ENCODE measurements at regions not wholly inside any gene's neighbourhood (a gene's known extent, or its start where the extent isn't known, plus 50 kb on each side); places are given as distances from the start of the nearest gene placed in this dataset.

DNA sequence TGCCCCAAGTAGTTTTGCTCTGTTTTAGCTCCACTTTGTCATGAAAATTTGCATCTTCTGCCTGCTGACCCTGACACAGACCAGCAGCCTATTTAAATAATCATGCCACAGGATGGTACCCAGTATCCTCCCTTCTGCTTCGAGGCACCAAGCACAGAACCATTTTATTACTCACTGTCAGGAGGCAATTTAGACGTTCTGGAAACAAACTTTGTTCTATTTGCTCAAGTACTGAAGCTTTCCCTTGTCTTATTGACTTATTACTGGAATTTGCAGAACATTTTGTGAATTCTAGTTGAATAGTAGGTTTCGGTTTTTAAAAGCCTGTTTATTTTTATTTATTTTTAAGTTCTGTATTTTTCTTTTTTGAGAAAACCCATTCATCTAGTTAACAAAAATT is 279.6 kb upstream of the GADL1 start:
- H3K9ac ChIP-seq (ENCODE audit: extremely low read depth, insufficient read length, low read length) = no peak overlapping the region
- H3K4me1 Mint-ChIP-seq = peaks cover 2 to 3% of the 10 kb centered on the region in 2 experiments; a peak in 3 of 4 replicates
- no CpG with 5 or more reads among the region's 3 CpGs for WGBS (ENCODE audit: extremely low coverage, insufficient read length, low lambda C conversion rate)

More for the DNA sequence above, 279.6 kb upstream of the GADL1 start:
- Histone ChIP-seq H3K56ac (ENCODE audit: insufficient read length, low read depth, low read length) (no peak overlapping the region), H3K79me1 (ENCODE audit: insufficient read depth, low read depth, low read length, poor library complexity, severe bottlenecking) (no peaks in the 10 kb centered on the region), H2BK120ac (ENCODE audit: low read depth, low read length, poor library complexity, severe bottlenecking) (no peak overlapping the region), H3K4me2 (ENCODE audit: insufficient read depth, insufficient read length, low read length) (no peak overlapping the region), H2BK15ac (ENCODE audit: low read depth, low read length) (no peak overlapping the region), H3K18ac (ENCODE audit: insufficient read length, low read depth, low read length) (no peak overlapping the region), H2BK5ac (ENCODE audit: insufficient read length, low read length) (no peak overlapping the region), H2AFZ (ENCODE audit: low read length) (no peak overlapping the region), H4K91ac (ENCODE audit: insufficient read length, low read depth, low read length) (no peak overlapping the region), H3K9me3 (ENCODE audit: control insufficient read depth, low read depth, low read length) (no peaks in the 10 kb centered on the region), H3K27me3 (ENCODE audit: insufficient read depth, low read length) (no peaks in the 10 kb centered on the region), H2BK20ac (ENCODE audit: low read depth, low read length, poor library complexity, severe bottlenecking) (no peak overlapping the region), H3K14ac (ENCODE audit: insufficient read depth, low read length) (no peak overlapping the region), H4K5ac (ENCODE audit: insufficient read length, low read depth, low read length) (no peak overlapping the region), H3K4me1 (ENCODE audit: insufficient read depth, low read length) (no peaks in the 10 kb centered on the region), H3T11ph (ENCODE audit: low read length) (no peak overlapping the region), H3K27ac (ENCODE audit: insufficient read length, low read depth, low read length) (no peak overlapping the region), H3K4ac (ENCODE audit: low read depth, low read length) (no peak overlapping the region), H3K23me2 (ENCODE audit: insufficient read length, low read depth, low read length, poor library complexity, severe bottlenecking) (no peaks in the 10 kb centered on the region), H3K23ac (ENCODE audit: insufficient read length, low read depth, low read length) (no peak overlapping the region), H2AK5ac (ENCODE audit: insufficient read length, low read length) (no peak overlapping the region), H4K20me1 (ENCODE audit: control insufficient read depth, insufficient read depth, insufficient read length) (no peaks in the 10 kb centered on the region), H2BK12ac (ENCODE audit: insufficient read length, low read depth, low read length) (no peak overlapping the region), H4K8ac (replicated peaks; ENCODE audit: insufficient read length, low read depth, low read length) (no peak overlapping the region), H3K79me2 (ENCODE audit: insufficient read depth, low read length) (no peaks in the 10 kb centered on the region)
- no peak for DNase-seq
- TF ChIP-seq, protein P1, sequence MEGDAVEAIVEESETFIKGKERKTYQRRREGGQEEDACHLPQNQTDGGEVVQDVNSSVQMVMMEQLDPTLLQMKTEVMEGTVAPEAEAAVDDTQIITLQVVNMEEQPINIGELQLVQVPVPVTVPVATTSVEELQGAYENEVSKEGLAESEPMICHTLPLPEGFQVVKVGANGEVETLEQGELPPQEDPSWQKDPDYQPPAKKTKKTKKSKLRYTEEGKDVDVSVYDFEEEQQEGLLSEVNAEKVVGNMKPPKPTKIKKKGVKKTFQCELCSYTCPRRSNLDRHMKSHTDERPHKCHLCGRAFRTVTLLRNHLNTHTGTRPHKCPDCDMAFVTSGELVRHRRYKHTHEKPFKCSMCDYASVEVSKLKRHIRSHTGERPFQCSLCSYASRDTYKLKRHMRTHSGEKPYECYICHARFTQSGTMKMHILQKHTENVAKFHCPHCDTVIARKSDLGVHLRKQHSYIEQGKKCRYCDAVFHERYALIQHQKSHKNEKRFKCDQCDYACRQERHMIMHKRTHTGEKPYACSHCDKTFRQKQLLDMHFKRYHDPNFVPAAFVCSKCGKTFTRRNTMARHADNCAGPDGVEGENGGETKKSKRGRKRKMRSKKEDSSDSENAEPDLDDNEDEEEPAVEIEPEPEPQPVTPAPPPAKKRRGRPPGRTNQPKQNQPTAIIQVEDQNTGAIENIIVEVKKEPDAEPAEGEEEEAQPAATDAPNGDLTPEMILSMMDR (conservative IDR thresholded peaks at IDR 0.05) = no peak
- no peak overlapping the region for H3K27ac Mint-ChIP-seq
- no peaks in the 10 kb centered on the region for H3K27me3 Mint-ChIP-seq (ENCODE audit: low read depth)
- no peaks in the 10 kb centered on the region for H3K9me3 Mint-ChIP-seq
- no peak overlapping the region for H3K4me3 Mint-ChIP-seq
- no peaks in the 10 kb centered on the region for H3K36me3 Mint-ChIP-seq (ENCODE audit: insufficient read depth in 1 of 3, low read depth in 3 of 3)
